GM12891 (cell line): ENCODE measurements at regions not wholly inside any gene's neighbourhood (a gene's known extent, or its start where the extent isn't known, plus 50 kb on each side); places are given as distances from the start of the nearest gene placed in this dataset.

ENCODE experiments used
- DNase-seq: peaks from one replicate; pipeline ENCODE4 v3.0.0; 2011; ENCODE audit warnings: low spot score; ENCODE audit not compliant: insufficient read length
- FAIRE-seq: peaks from 2 replicates; lab custom pipeline; 2011; peaks lifted over from hg19 to GRCh38; lab: Jason Lieb, UNC
- PAX5 ChIP-seq: IDR thresholded peaks from 2 replicates; pipeline ENCODE4 v1.6.1; 2011; ENCODE audit warnings: low read length, moderate library complexity, mild to moderate bottlenecking; ENCODE audit not compliant: insufficient read depth, severe bottlenecking
- POLR2A ChIP-seq: IDR thresholded peaks from 2 replicates; pipeline ENCODE4 v1.6.1; 2011; ENCODE audit warnings: low read depth, low read length, control low read depth
- POLR2AphosphoS5 ChIP-seq: IDR thresholded peaks from 2 replicates; pipeline ENCODE4 v1.6.1; 2011; ENCODE audit warnings: low read depth, low read length, control low read depth
- POU2F2 ChIP-seq: IDR thresholded peaks from 2 replicates; pipeline ENCODE4 v1.6.1; 2011; ENCODE audit warnings: low read depth, mild to moderate bottlenecking, control low read depth, low read length, moderate library complexity
- SPI1 ChIP-seq: IDR thresholded peaks from 2 replicates; pipeline ENCODE4 v1.6.1; 2011; ENCODE audit warnings: low read depth, low read length, control low read depth
- TAF1 ChIP-seq: IDR thresholded peaks from 2 replicates; pipeline ENCODE4 v1.6.1; 2011; ENCODE audit warnings: low read depth, low read length, control low read depth

- no peak for FAIRE-seq
- no peak for TF ChIP-seq POLR2A
- TF ChIP-seq SPI1 = no peak
- no peak for TF ChIP-seq TAF1
- TF ChIP-seq POU2F2 = no peak
- no peak for TF ChIP-seq POLR2AphosphoS5
- no peak for TF ChIP-seq PAX5
- DNase-seq = no peak
Measured at GRCh38 chr10:76719006-76719405, 918.6 kb downstream of the KCNMA1 start.

GRCh38 chr10:76717141-76717540, 920.5 kb downstream of the KCNMA1 start:
- DNase-seq (no peak), FAIRE-seq (no peak)
- no peak for TF ChIP-seq TAF1
- TF ChIP-seq POLR2A = no peak
- TF ChIP-seq POLR2AphosphoS5 = no peak

- TF ChIP-seq POLR2AphosphoS5 = no peak
- no peak for TF ChIP-seq TAF1
- TF ChIP-seq POLR2A = no peak
- no peak for TF ChIP-seq PAX5
- TF ChIP-seq POU2F2 = no peak
- TF ChIP-seq SPI1 = no peak
- DNase-seq (no peak), FAIRE-seq (no peak)
Measured at GRCh38 chr10:76711222-76711997, 926.2 kb downstream of the KCNMA1 start.

- FAIRE-seq = no peak
- DNase-seq = no peak
- TF ChIP-seq POLR2AphosphoS5 (no peak), PAX5 (no peak)
Measured at GRCh38 chr10:76700241-76700640, 937.4 kb downstream of the KCNMA1 start.

- no peak for DNase-seq
- no peak for TF ChIP-seq PAX5
- no peak for TF ChIP-seq POLR2AphosphoS5
- TF ChIP-seq POLR2A = no peak
- TF ChIP-seq TAF1 = no peak
- no peak for TF ChIP-seq POU2F2
- no peak for TF ChIP-seq SPI1
- FAIRE-seq = no peak
Measured at GRCh38 chr10:76697923-76698322, 939.7 kb downstream of the KCNMA1 start.

- no peak for TF ChIP-seq POLR2AphosphoS5
- no peak for TF ChIP-seq POU2F2
- TF ChIP-seq TAF1 = no peak
- TF ChIP-seq SPI1 = no peak
- TF ChIP-seq PAX5 = no peak
- no peak for TF ChIP-seq POLR2A
- DNase-seq (no peak), FAIRE-seq (no peak)
Measured at GRCh38 chr10:76695069-76695468, 942.5 kb downstream of the KCNMA1 start.

GRCh38 chr10:76686201-76686600, 951.4 kb downstream of the KCNMA1 start:
- no peak for FAIRE-seq
- no peak for DNase-seq
- TF ChIP-seq PAX5 = no peak
- no peak for TF ChIP-seq SPI1
- TF ChIP-seq POLR2A = no peak
- no peak for TF ChIP-seq TAF1
- TF ChIP-seq POLR2AphosphoS5 = no peak
- TF ChIP-seq POU2F2 = no peak

GRCh38 chr10:76684968-76685367, 952.6 kb downstream of the KCNMA1 start:
- no peak for TF ChIP-seq PAX5
- TF ChIP-seq POU2F2 = no peak
- no peak for TF ChIP-seq POLR2AphosphoS5
- TF ChIP-seq SPI1 = no peak
- no peak for TF ChIP-seq TAF1
- no peak for TF ChIP-seq POLR2A
- no peak for FAIRE-seq

GRCh38 chr10:76681153-76681552, 956.5 kb downstream of the KCNMA1 start:
- no peak for TF ChIP-seq POLR2AphosphoS5
- TF ChIP-seq PAX5 = no peak
- TF ChIP-seq POU2F2 = no peak
- TF ChIP-seq POLR2A = no peak
- no peak for TF ChIP-seq TAF1
- TF ChIP-seq SPI1 = no peak
- FAIRE-seq = no peak
- no peak for DNase-seq

More at GRCh38 chr10:76684968-76685367, 952.6 kb downstream of the KCNMA1 start:
- DNase-seq = no peak

- FAIRE-seq = no peak
- no peak for DNase-seq
- TF ChIP-seq SPI1 (no peak), POLR2AphosphoS5 (no peak), POU2F2 (no peak), PAX5 (no peak)
Measured at GRCh38 chr10:76679030-76679429, 958.6 kb downstream of the KCNMA1 start.
